Neural cell (in vitro differentiated cells): ENCODE measurements at regions not wholly inside any gene's neighbourhood (a gene's known extent, or its start where the extent isn't known, plus 50 kb on each side); places are given as distances from the start of the nearest gene placed in this dataset.

Experiments
- H2AFZ ChIP-seq: fragments of 200-600, 300-800 bp; sonication (generic), shearing (Covaris generic); 2 replicates; pipeline ENCODE4 v1.6.0; 2014; ENCODE audit warnings: low read depth, mild to moderate bottlenecking, antibody characterized with exemption, low read length, moderate library complexity
- H3F3A ChIP-seq: fragments of 200-600 bp; shearing (Covaris generic); 2 replicates; pipeline ENCODE4 v1.6.1; 2016; ENCODE audit warnings: mild to moderate bottlenecking, moderate library complexity, mixed read lengths, antibody characterized with exemption, low read length; ENCODE audit not compliant: insufficient read depth, poor library complexity, severe bottlenecking
- H3K27ac ChIP-seq: fragments of 200-600, 300-800 bp; sonication (generic), shearing (Covaris generic); 2 replicates; pipeline ENCODE4 v1.5.1; 2014; ENCODE audit warnings: mild to moderate bottlenecking, low read length, moderate library complexity
- H3K27me3 ChIP-seq: fragments of 300-800, 200-600 bp; sonication (generic), shearing (Covaris generic); 2 replicates; pipeline ENCODE4 v1.6.0; 2014; ENCODE audit warnings: mild to moderate bottlenecking, low read depth, low read length, moderate library complexity; ENCODE audit not compliant: insufficient read depth
- H3K36me3 ChIP-seq: fragments of 300-800, 200-600 bp; sonication (generic), shearing (Covaris generic); 2 replicates; pipeline ENCODE4 v1.5.1; 2014; ENCODE audit warnings: mild to moderate bottlenecking, antibody characterized with exemption, low read length, moderate library complexity; ENCODE audit not compliant: insufficient read depth
- H3K4me2 ChIP-seq: fragments of 300-800, 200-600 bp; sonication (generic), shearing (Covaris generic); 2 replicates; pipeline ENCODE4 v1.6.0; 2014; ENCODE audit warnings: mild to moderate bottlenecking, low read length
- H3K4me3 ChIP-seq: fragments of 300-800, 200-600 bp; sonication (generic), shearing (Covaris generic); 2 replicates; pipeline ENCODE4 v1.5.1; 2014; ENCODE audit warnings: mild to moderate bottlenecking, low read length, moderate library complexity
- H3K79me2 ChIP-seq: fragments of 200-600 bp; shearing (Covaris generic); replicated peaks from 2 replicates; pipeline ENCODE4 v1.6.0; 2014; ENCODE audit warnings: mild to moderate bottlenecking, low read length, moderate library complexity; ENCODE audit not compliant: insufficient read depth
- H3K9ac ChIP-seq: fragments of 300-800, 200-600 bp; sonication (generic), shearing (Covaris generic); 2 replicates; pipeline ENCODE4 v1.6.1; 2016; ENCODE audit warnings: mild to moderate bottlenecking, low read length, mixed read lengths
- H3K9me2 ChIP-seq: fragments of 200-600 bp; shearing (Covaris generic); 2 replicates; pipeline ENCODE4 v1.6.1; 2016; ENCODE audit warnings: mild to moderate bottlenecking, low read length, mixed read lengths; ENCODE audit not compliant: insufficient read depth
- H3K9me3 ChIP-seq: fragments of 200-600, 300-800 bp; sonication (generic), shearing (Covaris generic); 2 replicates; pipeline ENCODE4 v1.6.1; 2016; ENCODE audit warnings: mild to moderate bottlenecking, mixed run types, low read length, moderate library complexity, mixed read lengths
- H4K20me1 ChIP-seq: fragments of 200-600 bp; shearing (Covaris generic); 2 replicates; pipeline ENCODE4 v1.6.1; 2016; ENCODE audit warnings: mild to moderate bottlenecking, mixed run types; ENCODE audit not compliant: insufficient read depth
- CTCF ChIP-seq: fragments of 450-650 bp; IDR thresholded peaks from 2 replicates; pipeline ENCODE4 v1.5.1; 2014; ENCODE audit warnings: antibody characterized with exemption, mild to moderate bottlenecking, moderate library complexity; ENCODE audit not compliant: poor library complexity, severe bottlenecking
- EP300 ChIP-seq: fragments of 450-650 bp; conservative IDR thresholded peaks from 2 replicates; pipeline ENCODE4 v1.6.1; 2014; ENCODE audit warnings: antibody characterized with exemption, mild to moderate bottlenecking, moderate library complexity; ENCODE audit not compliant: poor library complexity, severe bottlenecking
- EZH2 ChIP-seq: fragments of 200-600, 300-800 bp; shearing (Covaris generic), sonication (generic); IDR thresholded peaks from 2 replicates; pipeline ENCODE4 v1.6.1; 2014; ENCODE audit warnings: antibody characterized with exemption, low read length, borderline replicate concordance, mild to moderate bottlenecking; ENCODE audit not compliant: insufficient read depth, poor library complexity, severe bottlenecking
- MXI1 ChIP-seq: fragments of 450-650 bp; conservative IDR thresholded peaks from 2 replicates; pipeline ENCODE4 v1.6.1; 2014; ENCODE audit warnings: antibody characterized with exemption, mild to moderate bottlenecking; ENCODE audit not compliant: poor library complexity, severe bottlenecking
- POLR2AphosphoS5 ChIP-seq: IDR thresholded peaks from 2 replicates; pipeline ENCODE4 v1.6.1; 2012
- RAD21 ChIP-seq: fragments of 450-650 bp; conservative IDR thresholded peaks from 2 replicates; pipeline ENCODE4 v1.6.1; 2014; ENCODE audit warnings: antibody characterized with exemption, mild to moderate bottlenecking, moderate library complexity
- REST ChIP-seq: IDR thresholded peaks from 2 replicates; pipeline ENCODE4 v1.6.1; 2012; ENCODE audit warnings: borderline replicate concordance
- SMC3 ChIP-seq: fragments of 450-650 bp; conservative IDR thresholded peaks from 2 replicates; pipeline ENCODE4 v1.6.1; 2014; ENCODE audit warnings: antibody characterized with exemption, mild to moderate bottlenecking, moderate library complexity; ENCODE audit not compliant: poor library complexity
- TAF1 ChIP-seq: IDR thresholded peaks from 2 replicates; pipeline ENCODE4 v1.6.1; 2012; ENCODE audit warnings: low read depth

DNA sequence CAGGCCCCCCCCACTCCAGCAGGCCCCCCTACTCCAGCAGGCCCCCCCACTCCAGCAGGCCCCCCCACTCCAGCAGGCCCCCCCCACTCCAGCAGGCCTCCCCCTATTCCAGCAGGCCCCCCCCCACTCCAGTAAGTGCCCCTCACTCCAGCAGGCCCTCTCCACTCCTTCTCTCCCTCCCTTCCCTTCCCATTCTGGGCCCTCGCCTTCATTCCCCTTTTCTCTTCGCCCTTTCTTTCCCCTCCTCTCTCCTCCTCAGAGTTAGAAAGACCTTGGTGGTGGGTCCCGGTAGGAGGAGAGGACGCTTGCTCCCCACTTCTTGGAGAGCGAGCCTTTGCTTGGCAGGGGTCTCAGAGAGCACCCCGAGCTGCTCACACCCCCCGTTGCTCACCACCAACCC lies 177.0 kb upstream of the TNRC6C start:
- Histone ChIP-seq H3F3A (no peaks in the 10 kb centered on the region), H3K9ac (no peak overlapping the region), H3K9me3 (no peaks in the 10 kb centered on the region), H4K20me1 (no peaks in the 10 kb centered on the region), H3K27me3 (no peaks in the 10 kb centered on the region), H3K36me3 (no peaks in the 10 kb centered on the region), H3K79me2 (no peaks in the 10 kb centered on the region), H3K27ac (no peak overlapping the region), H2AFZ (no peak overlapping the region), H3K4me2 (no peak overlapping the region), H3K4me3 (no peak overlapping the region), H3K9me2 (no peaks in the 10 kb centered on the region)
- TF ChIP-seq REST = no peak
- TF ChIP-seq RAD21 = no peak
- no peak for TF ChIP-seq SMC3
- TF ChIP-seq MXI1 = no peak
- no peak for TF ChIP-seq EZH2
- TF ChIP-seq POLR2AphosphoS5 = no peak
- no peak for TF ChIP-seq TAF1
- TF ChIP-seq CTCF = no peak
- no peak for TF ChIP-seq EP300

GRCh38 chr17:77782201-77782600 lies 176.3 kb upstream of the TNRC6C start:
- H2AFZ ChIP-seq = no peak overlapping the region
- H4K20me1 ChIP-seq = no peaks in the 10 kb centered on the region
- no peaks in the 10 kb centered on the region for H3K9me3 ChIP-seq
- no peak overlapping the region for H3K27ac ChIP-seq
- H3F3A ChIP-seq = no peaks in the 10 kb centered on the region
- H3K4me2 ChIP-seq = no peak overlapping the region
- no peaks in the 10 kb centered on the region for H3K27me3 ChIP-seq
- no peak overlapping the region for H3K9ac ChIP-seq
- no peak overlapping the region for H3K4me3 ChIP-seq
- H3K79me2 ChIP-seq = no peaks in the 10 kb centered on the region
- no peaks in the 10 kb centered on the region for H3K9me2 ChIP-seq
- peak; percentile 44 for TF ChIP-seq POLR2AphosphoS5
- TF ChIP-seq REST = no peak
- no peaks in the 10 kb centered on the region for H3K36me3 ChIP-seq
